Erythroblast (primary cell): ENCODE measurements at regions not wholly inside any gene's neighbourhood (a gene's known extent, or its start where the extent isn't known, plus 50 kb on each side); places are given as distances from the start of the nearest gene placed in this dataset.

Experiments used
- GATA1 ChIP-seq: IDR thresholded peaks from 2 replicates; pipeline ENCODE4 v1.6.1; 2011; ENCODE audit warnings: low read depth, mild to moderate bottlenecking, control low read depth, low read length, moderate library complexity
- POLR2A ChIP-seq: IDR thresholded peaks from 2 replicates; pipeline ENCODE4 v1.6.1; 2011; ENCODE audit warnings: mild to moderate bottlenecking, low read length

- TF ChIP-seq POLR2A: no peak
- no peak for TF ChIP-seq GATA1
These were observed 104.8 kb downstream of the CYB561 start for GRCh38 chr17:63341276-63341675.
